ENCODE measurements at regions not wholly inside any gene's neighbourhood (a gene's known extent, or its start where the extent isn't known, plus 50 kb on each side); places are given as distances from the start of the nearest gene placed in this dataset.
"Not testable (repeated sequence)": the region's sequence is repeated elsewhere in the genome, so short reads cannot be mapped to it uniquely, and the experiment has no call there.

- H3K9me3 Mint-ChIP-seq (ENCODE audit: insufficient read depth); H3K4me3 Mint-ChIP-seq; ATAC-seq; DNase-seq; H3K27ac Mint-ChIP-seq; H3K27me3 Mint-ChIP-seq (ENCODE audit: low read depth); H3K4me1 Mint-ChIP-seq (ENCODE audit: low read depth); POLR2A ChIA-PET; H3K36me3 Mint-ChIP-seq (ENCODE audit: low read depth); CTCF ChIA-PET: not testable (repeated sequence)
Measured at GRCh38 chr3:81051133-81051532, 710.3 kb downstream of the GBE1 start.

- POLR2A ChIA-PET, result no interaction called here
- Mint-ChIP-seq H3K9me3 (ENCODE audit: insufficient read depth) (peaks cover 7% of the 10 kb centered on the region), H3K27me3 (ENCODE audit: low read depth) (no peaks in the 10 kb centered on the region)
Measured at GRCh38 chr3:81048058-81048665, 713.3 kb downstream of the GBE1 start.

GRCh38 chr3:81045976-81046375 is 715.5 kb downstream of the GBE1 start:
- H3K9me3 Mint-ChIP-seq (ENCODE audit: insufficient read depth), result peaks cover 7% of the 10 kb centered on the region
- H3K27me3 Mint-ChIP-seq (ENCODE audit: low read depth), result no peaks in the 10 kb centered on the region
- no peak overlapping the region for H3K27ac Mint-ChIP-seq
- no peak for ATAC-seq
- no peak for DNase-seq
- ChIA-PET POLR2A (no interaction called here), CTCF (no interaction called here)
- H3K36me3 Mint-ChIP-seq (ENCODE audit: low read depth), result no peaks in the 10 kb centered on the region
- no peak overlapping the region for H3K4me3 Mint-ChIP-seq
- no peaks in the 10 kb centered on the region for H3K4me1 Mint-ChIP-seq (ENCODE audit: low read depth)

More at GRCh38 chr3:81048058-81048665, 713.3 kb downstream of the GBE1 start:
- H3K4me3 Mint-ChIP-seq, result no peak overlapping the region
- H3K36me3 Mint-ChIP-seq (ENCODE audit: low read depth), result no peaks in the 10 kb centered on the region
- no peak overlapping the region for H3K27ac Mint-ChIP-seq
- DNase-seq (no peak), ATAC-seq (no peak)
- CTCF ChIA-PET, result no interaction called here
- H3K4me1 Mint-ChIP-seq (ENCODE audit: low read depth), result no peaks in the 10 kb centered on the region

- DNase-seq (no peak), ATAC-seq (no peak)
- no peaks in the 10 kb centered on the region for H3K27me3 Mint-ChIP-seq (ENCODE audit: low read depth)
- ChIA-PET CTCF (no interaction called here), POLR2A (no interaction called here)
- H3K4me3 Mint-ChIP-seq, result no peak overlapping the region
- H3K9me3 Mint-ChIP-seq (ENCODE audit: insufficient read depth), result peaks cover 5% of the 10 kb centered on the region
- no peaks in the 10 kb centered on the region for H3K36me3 Mint-ChIP-seq (ENCODE audit: low read depth)
- no peaks in the 10 kb centered on the region for H3K4me1 Mint-ChIP-seq (ENCODE audit: low read depth)
- H3K27ac Mint-ChIP-seq, result no peak overlapping the region
Measured at GRCh38 chr3:81045246-81045645, 716.2 kb downstream of the GBE1 start.

GRCh38 chr3:81043660-81044199 is 717.7 kb downstream of the GBE1 start:
- DNase-seq (no peak), ATAC-seq (no peak)
- ChIA-PET POLR2A (no interaction called here), CTCF (no interaction called here)
- Mint-ChIP-seq H3K4me1 (ENCODE audit: low read depth) (no peaks in the 10 kb centered on the region), H3K36me3 (ENCODE audit: low read depth) (no peaks in the 10 kb centered on the region), H3K27me3 (ENCODE audit: low read depth) (no peaks in the 10 kb centered on the region), H3K27ac (no peak overlapping the region), H3K4me3 (no peak overlapping the region), H3K9me3 (ENCODE audit: insufficient read depth) (no peaks in the 10 kb centered on the region)

GRCh38 chr3:81043009-81043408 is 718.4 kb downstream of the GBE1 start:
- no peak for ATAC-seq
- no peaks in the 10 kb centered on the region for H3K36me3 Mint-ChIP-seq (ENCODE audit: low read depth)
- CTCF ChIA-PET, result no interaction called here

GRCh38 chr3:81041331-81041730 is 720.1 kb downstream of the GBE1 start:
- POLR2A ChIA-PET, result no interaction called here
- no peak for ATAC-seq

More at GRCh38 chr3:81043009-81043408, 718.4 kb downstream of the GBE1 start:
- Mint-ChIP-seq H3K27me3 (ENCODE audit: low read depth) (no peaks in the 10 kb centered on the region), H3K9me3 (ENCODE audit: insufficient read depth) (no peaks in the 10 kb centered on the region), H3K27ac (no peak overlapping the region), H3K4me1 (ENCODE audit: low read depth) (no peaks in the 10 kb centered on the region), H3K4me3 (no peak overlapping the region)
- no peak for DNase-seq
- POLR2A ChIA-PET, result no interaction called here

GRCh38 chr3:81040107-81040506 is 721.3 kb downstream of the GBE1 start:
- ChIA-PET POLR2A (no interaction called here), CTCF (no interaction called here)
- ATAC-seq (no peak), DNase-seq (no peak)
- Mint-ChIP-seq H3K4me1 (ENCODE audit: low read depth) (no peaks in the 10 kb centered on the region), H3K27ac (no peak overlapping the region), H3K4me3 (no peak overlapping the region), H3K27me3 (ENCODE audit: low read depth) (no peaks in the 10 kb centered on the region), H3K9me3 (ENCODE audit: insufficient read depth) (peaks cover 4% of the 10 kb centered on the region), H3K36me3 (ENCODE audit: low read depth) (no peaks in the 10 kb centered on the region)

More at GRCh38 chr3:81041331-81041730, 720.1 kb downstream of the GBE1 start:
- H3K9me3 Mint-ChIP-seq (ENCODE audit: insufficient read depth), result peaks cover 4% of the 10 kb centered on the region
- no peak for DNase-seq
- no peaks in the 10 kb centered on the region for H3K4me1 Mint-ChIP-seq (ENCODE audit: low read depth)
- H3K4me3 Mint-ChIP-seq, result no peak overlapping the region
- H3K27ac Mint-ChIP-seq, result no peak overlapping the region
- H3K36me3 Mint-ChIP-seq (ENCODE audit: low read depth), result no peaks in the 10 kb centered on the region
- CTCF ChIA-PET, result no interaction called here
- H3K27me3 Mint-ChIP-seq (ENCODE audit: low read depth), result no peaks in the 10 kb centered on the region

GRCh38 chr3:81033684-81034083 is 727.8 kb downstream of the GBE1 start:
- ChIA-PET POLR2A (no interaction called here), CTCF (no interaction called here)
- Mint-ChIP-seq H3K27ac (no peak overlapping the region), H3K27me3 (ENCODE audit: low read depth) (no peaks in the 10 kb centered on the region), H3K36me3 (ENCODE audit: low read depth) (no peaks in the 10 kb centered on the region), H3K4me3 (no peak overlapping the region), H3K4me1 (ENCODE audit: low read depth) (no peaks in the 10 kb centered on the region), H3K9me3 (ENCODE audit: insufficient read depth) (peaks cover 8% of the 10 kb centered on the region)
- ATAC-seq, result no peak
- no peak for DNase-seq

GRCh38 chr3:81033185-81033584 is 728.3 kb downstream of the GBE1 start:
- H3K27me3 Mint-ChIP-seq (ENCODE audit: low read depth), result no peaks in the 10 kb centered on the region
- DNase-seq, result no peak
- ATAC-seq, result no peak
- no peaks in the 10 kb centered on the region for H3K4me1 Mint-ChIP-seq (ENCODE audit: low read depth)
- no peak overlapping the region for H3K4me3 Mint-ChIP-seq
- peaks cover 9% of the 10 kb centered on the region for H3K9me3 Mint-ChIP-seq (ENCODE audit: insufficient read depth)
- POLR2A ChIA-PET, result no interaction called here
- CTCF ChIA-PET, result no interaction called here
- no peaks in the 10 kb centered on the region for H3K36me3 Mint-ChIP-seq (ENCODE audit: low read depth)
- H3K27ac Mint-ChIP-seq, result no peak overlapping the region

- no peaks in the 10 kb centered on the region for H3K27me3 Mint-ChIP-seq (ENCODE audit: low read depth)
- H3K4me3 Mint-ChIP-seq, result no peak overlapping the region
- ChIA-PET POLR2A (no interaction called here), CTCF (no interaction called here)
- no peak overlapping the region for H3K27ac Mint-ChIP-seq
- peaks cover 5% of the 10 kb centered on the region for H3K9me3 Mint-ChIP-seq (ENCODE audit: insufficient read depth)
- DNase-seq (no peak), ATAC-seq (no peak)
- no peaks in the 10 kb centered on the region for H3K4me1 Mint-ChIP-seq (ENCODE audit: low read depth)
- no peaks in the 10 kb centered on the region for H3K36me3 Mint-ChIP-seq (ENCODE audit: low read depth)
Measured at GRCh38 chr3:81029861-81030260, 731.6 kb downstream of the GBE1 start.

GRCh38 chr3:81027344-81027743 is 734.1 kb downstream of the GBE1 start:
- DNase-seq (no peak), ATAC-seq (no peak)
- ChIA-PET POLR2A (no interaction called here), CTCF (no interaction called here)
- Mint-ChIP-seq H3K36me3 (ENCODE audit: low read depth) (no peaks in the 10 kb centered on the region), H3K27me3 (ENCODE audit: low read depth) (no peaks in the 10 kb centered on the region), H3K4me3 (no peak overlapping the region), H3K9me3 (ENCODE audit: insufficient read depth) (peaks cover 5% of the 10 kb centered on the region), H3K4me1 (ENCODE audit: low read depth) (no peaks in the 10 kb centered on the region), H3K27ac (no peak overlapping the region)

- H3K9me3 Mint-ChIP-seq (ENCODE audit: insufficient read depth), result peaks cover 9% of the 10 kb centered on the region
- H3K27ac Mint-ChIP-seq, result no peak overlapping the region
- no peaks in the 10 kb centered on the region for H3K36me3 Mint-ChIP-seq (ENCODE audit: low read depth)
- H3K4me1 Mint-ChIP-seq (ENCODE audit: low read depth), result no peaks in the 10 kb centered on the region
- no peak overlapping the region for H3K4me3 Mint-ChIP-seq
- no peak for DNase-seq
- no peaks in the 10 kb centered on the region for H3K27me3 Mint-ChIP-seq (ENCODE audit: low read depth)
- ChIA-PET CTCF (no interaction called here), POLR2A (no interaction called here)
- no peak for ATAC-seq
Measured at GRCh38 chr3:81024560-81024959, 736.9 kb downstream of the GBE1 start.
